Aorta (tissue), 5 donors: ENCODE measurements at regions not wholly inside any gene's neighbourhood (a gene's known extent, or its start where the extent isn't known, plus 50 kb on each side); places are given as distances from the start of the nearest gene placed in this dataset.

Experiments
- ATAC-seq: fragments of 200-7000 bp; cut with Tn5 transposase; one replicate; pipeline ENCODE4 v1.9.1; 2022; ENCODE audit warnings: moderate library complexity; ENCODE audit not compliant: low FRiP score
- DNase-seq, 2 donors: peaks; one replicate each; pipeline ENCODE4 v3.0.0-alpha.2; 2020
- H3K27ac ChIP-seq, 2 donors: one replicate each; pipeline ENCODE4 v1.5.1; 2013; ENCODE audit warnings: low read length in 2 of 2, mild to moderate bottlenecking in 2 of 2, moderate library complexity in 2 of 2, control low read depth in 1 of 2, inconsistent platforms in 1 of 2, low read depth in 1 of 2
- H3K27me3 ChIP-seq, 2 donors: one replicate each; pipeline ENCODE4 v1.6.1; 2013; ENCODE audit warnings: control low read depth in 1 of 2, low read length in 1 of 2, mild to moderate bottlenecking in 1 of 2, moderate library complexity in 1 of 2; ENCODE audit not compliant: insufficient read depth in 2 of 2, control insufficient read depth in 1 of 2
- H3K36me3 ChIP-seq, 2 donors: one replicate each; pipeline ENCODE4 v1.6.1; 2013; ENCODE audit warnings: control low read depth in 1 of 2, low read length in 1 of 2, mild to moderate bottlenecking in 1 of 2; ENCODE audit not compliant: insufficient read depth in 2 of 2, control insufficient read depth in 1 of 2
- H3K4me1 ChIP-seq, 2 donors: one replicate each; pipeline ENCODE4 v1.6.1; 2013; ENCODE audit warnings: low read length in 2 of 2, control low read depth in 1 of 2, mild to moderate bottlenecking in 1 of 2, moderate library complexity in 1 of 2; ENCODE audit not compliant: insufficient read depth in 2 of 2, control insufficient read depth in 1 of 2
- H3K4me3 ChIP-seq, 2 donors: one replicate each; pipeline ENCODE4 v1.5.1; 2013; ENCODE audit warnings: low read length in 2 of 2, control low read depth in 1 of 2, mild to moderate bottlenecking in 1 of 2
- H3K9me3 ChIP-seq: one replicate; pipeline ENCODE4 v1.6.1; 2013; ENCODE audit warnings: mild to moderate bottlenecking, low read length; ENCODE audit not compliant: control insufficient read depth
- WGBS, 2 donors: extraction: QIAGEN DNeasy Blood & Tissue Kit; methylation state at CpG; one replicate each; pipeline ENCODE4 v1.1.7; 2013; 5-methylcytosine and 5-hydroxymethylcytosine counted together
- intact Hi-C, 2 donors: fragments of 100-400 bp; cut with DNase I; formaldehyde crosslinking; loops; one replicate each; pipeline versions ENCODE4 v1.14.2 to v1.15.0; 2022
- donor health status: healthy with polysubstance abuse.
- donor health status: Bipolar disorder and iron deficiency.
- donor health status: DM: no; HTN: no; CAD: no.
- donor health status: DM: no; HTN: no; CAD: no.
- donor health status: DM: yes; HTN: yes; CAD: no.

- ATAC-seq = no peak
- WGBS, 2 donors = 66 to 73% methylated on average over 2 of the region's 2 CpGs
- Histone ChIP-seq H3K4me3 (no peak overlapping the region), H3K27ac (no peak overlapping the region), H3K27me3 (no peaks in the 10 kb centered on the region), H3K36me3 (no peaks in the 10 kb centered on the region), H3K4me1 (no peaks in the 10 kb centered on the region), H3K9me3 (peaks cover 2% of the 10 kb centered on the region)
- no peak for DNase-seq
- intact Hi-C loops = no loop called here
Observed at GRCh38 chr1:238350471-238350870, 459.7 kb upstream of the ZP4 start.

- intact Hi-C loops = no loop called here
- Histone ChIP-seq H3K27ac (no peak overlapping the region), H3K4me3 (no peak overlapping the region), H3K9me3 (no peaks in the 10 kb centered on the region), H3K27me3 (no peaks in the 10 kb centered on the region), H3K36me3 (no peaks in the 10 kb centered on the region), H3K4me1 (no peaks in the 10 kb centered on the region)
- DNase-seq = no peak
- WGBS, 2 donors = 33 to 60% methylated on average over 1 of the region's 1 CpG
- ATAC-seq = no peak
Observed at GRCh38 chr1:238346340-238346739, 455.6 kb upstream of the ZP4 start.

GRCh38 chr1:238345837-238346236 lies 455.1 kb upstream of the ZP4 start:
- H3K27me3 ChIP-seq = no peaks in the 10 kb centered on the region
- WGBS, 2 donors = 89 to 91% methylated on average over 6 of the region's 6 CpGs
- H3K36me3 ChIP-seq = no peaks in the 10 kb centered on the region
- DNase-seq (no peak), ATAC-seq (no peak)
- no peaks in the 10 kb centered on the region for H3K4me1 ChIP-seq
- H3K27ac ChIP-seq = no peak overlapping the region
- no peak overlapping the region for H3K4me3 ChIP-seq
- intact Hi-C loops = no loop called here
- no peaks in the 10 kb centered on the region for H3K9me3 ChIP-seq

- intact Hi-C loops = no loop called here
Observed at GRCh38 chr1:238343852-238344251, 453.1 kb upstream of the ZP4 start.

GRCh38 chr1:238341395-238341794 lies 450.7 kb upstream of the ZP4 start:
- ATAC-seq = no peak
- 82 to 87% methylated on average over 2 of the region's 2 CpGs for WGBS, 2 donors

More at GRCh38 chr1:238343852-238344251, 453.1 kb upstream of the ZP4 start:
- ATAC-seq (no peak), DNase-seq (no peak)
- Histone ChIP-seq H3K27ac (no peak overlapping the region), H3K36me3 (no peaks in the 10 kb centered on the region), H3K4me3 (no peak overlapping the region), H3K27me3 (no peaks in the 10 kb centered on the region), H3K9me3 (no peaks in the 10 kb centered on the region), H3K4me1 (no peaks in the 10 kb centered on the region)
- WGBS, 2 donors = 62 to 65% methylated on average over 3 of the region's 3 CpGs

GRCh38 chr1:238340989-238341388 lies 450.3 kb upstream of the ZP4 start:
- no peak for DNase-seq
- no peak for ATAC-seq
- H3K4me1 ChIP-seq = no peaks in the 10 kb centered on the region
- H3K4me3 ChIP-seq = no peak overlapping the region
- H3K9me3 ChIP-seq = no peaks in the 10 kb centered on the region
- intact Hi-C loops = no loop called here
- H3K27ac ChIP-seq = no peak overlapping the region
- WGBS, 2 donors = 70 to 72% methylated on average over 7 of the region's 7 CpGs
- no peaks in the 10 kb centered on the region for H3K27me3 ChIP-seq
- no peaks in the 10 kb centered on the region for H3K36me3 ChIP-seq

More at GRCh38 chr1:238341395-238341794, 450.7 kb upstream of the ZP4 start:
- DNase-seq = no peak
- Histone ChIP-seq H3K4me1 (no peaks in the 10 kb centered on the region), H3K36me3 (no peaks in the 10 kb centered on the region), H3K27ac (no peak overlapping the region), H3K4me3 (no peak overlapping the region), H3K9me3 (no peaks in the 10 kb centered on the region), H3K27me3 (no peaks in the 10 kb centered on the region)
- intact Hi-C loops = no loop called here

GRCh38 chr1:238336531-238336930 lies 445.8 kb upstream of the ZP4 start:
- intact Hi-C loops = no loop called here
- 65 to 67% methylated on average over 7 of the region's 7 CpGs for WGBS, 2 donors
- Histone ChIP-seq H3K27ac (no peak overlapping the region), H3K36me3 (no peaks in the 10 kb centered on the region), H3K4me3 (no peak overlapping the region), H3K4me1 (no peaks in the 10 kb centered on the region), H3K27me3 (no peaks in the 10 kb centered on the region), H3K9me3 (no peaks in the 10 kb centered on the region)
- ATAC-seq (no peak), DNase-seq (no peak)

GRCh38 chr1:238334170-238334569 lies 443.4 kb upstream of the ZP4 start:
- no peak for DNase-seq
- 83 to 95% methylated on average over 1 of the region's 1 CpG for WGBS, 2 donors
- Histone ChIP-seq H3K27me3 (no peaks in the 10 kb centered on the region), H3K9me3 (no peaks in the 10 kb centered on the region), H3K27ac (no peak overlapping the region), H3K4me3 (no peak overlapping the region), H3K4me1 (no peaks in the 10 kb centered on the region), H3K36me3 (no peaks in the 10 kb centered on the region)
- ATAC-seq = no peak
- intact Hi-C loops = no loop called here

- Histone ChIP-seq H3K36me3 (no peaks in the 10 kb centered on the region), H3K4me1 (no peaks in the 10 kb centered on the region), H3K4me3 (no peak overlapping the region), H3K27ac (no peak overlapping the region), H3K9me3 (no peaks in the 10 kb centered on the region), H3K27me3 (no peaks in the 10 kb centered on the region)
- no peak for DNase-seq
- intact Hi-C loops = no loop called here
- ATAC-seq = no peak
Observed at GRCh38 chr1:238331557-238331956, 440.8 kb upstream of the ZP4 start.
